Cardiac fibroblast (primary cell): ENCODE measurements at regions not wholly inside any gene's neighbourhood (a gene's known extent, or its start where the extent isn't known, plus 50 kb on each side); places are given as distances from the start of the nearest gene placed in this dataset.
"Not testable (repeated sequence)": the region's sequence is repeated elsewhere in the genome, so short reads cannot be mapped to it uniquely, and the experiment has no call there.

ENCODE experiments used
- DNase-seq, 2 donors: peaks; one replicate each; pipeline versions ENCODE4 v3.0.0 to v3.0.0-alpha.2; 2010; ENCODE audit warnings: low read depth in 2 of 2
- H3K4me3 ChIP-seq, 2 donors: replicated peaks in 1 of 2; 1 replicate in 1 of 2; 2 replicates in 1 of 2; pipeline ENCODE4 v1.5.1; 2011; ENCODE audit warnings: low read depth in 2 of 2, low read length in 2 of 2, mild to moderate bottlenecking in 2 of 2, moderate library complexity in 1 of 2
- CTCF ChIP-seq: IDR thresholded peaks from one replicate; pipeline ENCODE4 v1.5.1; 2011; ENCODE audit warnings: low read depth, mild to moderate bottlenecking, low read length, inconsistent platforms

GRCh38 chr10:2342206-2342605 is 604.9 kb upstream of the ADARB2 start:
- no peak for TF ChIP-seq CTCF
- no peak for DNase-seq
- no peak overlapping the region for H3K4me3 ChIP-seq

- no peak overlapping the region for H3K4me3 ChIP-seq
- TF ChIP-seq CTCF, result no peak
- DNase-seq, result no peak
These were observed 603.7 kb upstream of the ADARB2 start for GRCh38 chr10:2340831-2341647.

GRCh38 chr10:2335626-2336025 is 598.3 kb upstream of the ADARB2 start:
- no peak overlapping the region for H3K4me3 ChIP-seq
- DNase-seq, result no peak
- no peak for TF ChIP-seq CTCF

- TF ChIP-seq CTCF, result no peak
- H3K4me3 ChIP-seq, result no peak overlapping the region
- DNase-seq, result no peak
These were observed 597.2 kb upstream of the ADARB2 start for GRCh38 chr10:2334575-2334974.

- TF ChIP-seq CTCF, result no peak
- no peak overlapping the region for H3K4me3 ChIP-seq
- no peak for DNase-seq
These were observed 591.8 kb upstream of the ADARB2 start for GRCh38 chr10:2329082-2329481.

GRCh38 chr10:2326411-2326810 is 589.1 kb upstream of the ADARB2 start:
- no peak for DNase-seq
- TF ChIP-seq CTCF, result no peak
- H3K4me3 ChIP-seq, result no peak overlapping the region

GRCh38 chr10:2315045-2315485 is 577.7 kb upstream of the ADARB2 start:
- H3K4me3 ChIP-seq, DNase-seq: not testable (repeated sequence)
